PC-3 (cell line): ENCODE measurements at regions not wholly inside any gene's neighbourhood (a gene's known extent, or its start where the extent isn't known, plus 50 kb on each side); places are given as distances from the start of the nearest gene placed in this dataset.
"Not testable (repeated sequence)": the region's sequence is repeated elsewhere in the genome, so short reads cannot be mapped to it uniquely, and the experiment has no call there.

Experiments
- ATAC-seq: fragments of 200-7000 bp; cut with Tn5 transposase; 2 replicates; pipeline ENCODE4 v1.9.1; 2020; ENCODE audit warnings: mild to moderate bottlenecking, moderate library complexity
- BruUV-seq: library from RNA; stranded (reverse); fragments of 400-500 nt; replicated peaks from 2 replicates; lab custom pipeline; 2021; lab: Mats Ljungman, UMichigan
- CTCF ChIA-PET: fragments of 300-600 bp; sonication (Branson Sonifier 250); formaldehyde crosslinking; loops from one replicate; lab custom pipeline; 2022; ENCODE audit warnings: antibody characterized with exemption; lab: Charles Lee
- POLR2A ChIA-PET: fragments of 300-600 bp; sonication (Branson Sonifier 250); formaldehyde crosslinking; loops from one replicate; lab custom pipeline; 2022; ENCODE audit warnings: antibody characterized with exemption; ENCODE audit not compliant: unreplicated experiment; lab: Charles Lee
- DNase-seq: peaks from one replicate; pipeline ENCODE4 v3.0.0-alpha.2; 2015
- H2AFZ ChIP-seq: fragments of 300-600 bp; sonication (generic); 2 replicates; pipeline ENCODE4 v1.6.0; 2016; ENCODE audit warnings: antibody characterized with exemption, low read length
- H3F3A ChIP-seq: fragments of 300-600 bp; sonication (generic); one replicate; pipeline ENCODE4 v1.6.0; 2017; ENCODE audit warnings: antibody characterized with exemption, low read length, control low read depth, mild to moderate bottlenecking; ENCODE audit not compliant: unreplicated experiment
- H3K27ac ChIP-seq: fragments of 300-600 bp; sonication (generic); 2 replicates; pipeline ENCODE4 v1.5.1; 2016; ENCODE audit warnings: mild to moderate bottlenecking, low read length
- H3K27me3 ChIP-seq: fragments of 300-600 bp; sonication (generic); 2 replicates; pipeline ENCODE4 v1.6.1; 2016; ENCODE audit warnings: low read length, mixed read lengths
- H3K36me3 ChIP-seq: fragments of 300-600 bp; sonication (generic); 2 replicates; pipeline ENCODE4 v1.6.1; 2016; ENCODE audit warnings: low read depth, mixed run types, low read length, mixed read lengths
- H3K4me1 ChIP-seq: fragments of 300-600 bp; sonication (generic); 2 replicates; pipeline ENCODE4 v1.5.1; 2016; ENCODE audit warnings: low read length; ENCODE audit not compliant: insufficient read depth
- H3K4me2 ChIP-seq: fragments of 300-600 bp; sonication (generic); 2 replicates; pipeline ENCODE4 v1.6.0; 2016; ENCODE audit warnings: low read length
- H3K4me3 ChIP-seq: fragments of 300-600 bp; sonication (generic); 2 replicates; pipeline ENCODE4 v1.5.1; 2016; ENCODE audit warnings: mild to moderate bottlenecking, low read length, mixed read lengths
- H3K79me2 ChIP-seq: fragments of 300-600 bp; sonication (generic); 2 replicates; pipeline ENCODE4 v1.6.1; 2017; ENCODE audit warnings: low read length, mixed read lengths
- H3K9ac ChIP-seq: fragments of 300-600 bp; sonication (generic); 2 replicates; pipeline ENCODE4 v1.6.0; 2016; ENCODE audit warnings: mild to moderate bottlenecking, low read length
- H3K9me2 ChIP-seq: fragments of 300-600 bp; sonication (generic); replicated peaks from 2 replicates; pipeline ENCODE4 v1.6.1; 2016; ENCODE audit warnings: mixed run types, low read length, mixed read lengths
- H3K9me3 ChIP-seq: fragments of 300-600 bp; sonication (generic); 2 replicates; pipeline ENCODE4 v1.6.1; 2016; ENCODE audit warnings: low read length, mixed read lengths
- H4K20me1 ChIP-seq: fragments of 300-600 bp; sonication (generic); 2 replicates; pipeline ENCODE4 v1.6.1; 2016; ENCODE audit warnings: low read length, mixed read lengths
- EZH2 ChIP-seq: fragments of 300-600 bp; sonication (generic); IDR thresholded peaks from one replicate; pipeline ENCODE4 v1.6.1; 2017; ENCODE audit warnings: antibody characterized with exemption, mild to moderate bottlenecking, low read length; ENCODE audit not compliant: unreplicated experiment
- EZH2phosphoT487 ChIP-seq: fragments of 300-600 bp; sonication (generic); IDR thresholded peaks from 2 replicates; pipeline ENCODE4 v1.6.1; 2018; ENCODE audit warnings: mild to moderate bottlenecking, antibody characterized with exemption, low read length, borderline replicate concordance
- intact Hi-C: fragments of 100-400 bp; cut with micrococcal nuclease; formaldehyde crosslinking; loops from 2 replicates; pipeline ENCODE4 v1.9.0; 2023
- TF ChIP-seq, protein P1 (sequence below): fragments of 300-600 bp; sonication (generic); conservative IDR thresholded peaks from 2 replicates; pipeline ENCODE4 v1.5.1; 2017; ENCODE audit warnings: antibody characterized with exemption, low read depth, mild to moderate bottlenecking, low read length

DNA sequence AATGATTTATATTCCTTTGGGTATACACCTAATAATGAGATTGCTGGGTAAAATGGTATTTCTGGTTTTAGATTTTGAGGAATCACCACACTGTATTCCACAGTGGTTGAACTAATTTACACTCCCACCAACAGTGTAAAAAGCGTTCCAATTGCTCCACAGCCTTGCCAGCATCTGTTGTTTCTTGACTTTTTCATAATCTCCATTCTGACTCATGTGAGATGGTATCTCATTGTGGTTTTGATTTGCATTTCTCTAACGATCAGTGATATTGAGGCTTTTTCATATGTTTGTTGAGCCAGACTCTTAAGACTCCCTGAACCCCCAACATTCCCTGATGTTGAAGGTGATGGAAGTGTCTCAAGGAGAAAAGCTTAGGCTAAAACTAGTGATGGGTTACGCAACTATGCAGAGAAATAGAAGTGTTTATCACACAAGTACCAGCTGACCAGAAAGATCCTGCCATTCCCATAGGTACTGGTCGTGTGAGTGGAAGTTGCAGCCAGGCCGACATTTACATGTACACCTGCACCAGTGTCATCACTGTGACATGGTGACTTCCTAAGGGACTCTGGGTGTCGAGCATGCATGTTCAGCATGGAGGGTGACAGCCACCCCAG, 711.2 kb upstream of the NRP1 start:
- no peak overlapping the region for H3K27ac ChIP-seq
- H3F3A ChIP-seq = no peaks in the 10 kb centered on the region
- H3K4me2 ChIP-seq = no peak overlapping the region
- H3K9me2 ChIP-seq = no peaks in the 10 kb centered on the region
- peak; percentile 62 for DNase-seq
- no peaks in the 10 kb centered on the region for H3K79me2 ChIP-seq
- intact Hi-C loops = no loop called here
- H3K27me3 ChIP-seq = no peaks in the 10 kb centered on the region
- H3K36me3 ChIP-seq = no peaks in the 10 kb centered on the region
- no peaks in the 10 kb centered on the region for H4K20me1 ChIP-seq
- no TSS peak for BruUV-seq
- H3K9me3 ChIP-seq = no peaks in the 10 kb centered on the region
- H3K4me3 ChIP-seq = no peak overlapping the region
- peaks cover 13% of the 10 kb centered on the region; the same call in 1 of the 2 replicates for H3K4me1 ChIP-seq
- ChIA-PET CTCF (no interaction called here), POLR2A (interaction anchor here (0.6 kb wide), 1 partner anchor 257 kb away, joined by 3 read pairs; no protein-coding TSS in a partner anchor)
- peak; percentile 25 for ATAC-seq
- TF ChIP-seq EZH2 (no peak), EZH2phosphoT487 (no peak)
- TF ChIP-seq, protein P1, sequence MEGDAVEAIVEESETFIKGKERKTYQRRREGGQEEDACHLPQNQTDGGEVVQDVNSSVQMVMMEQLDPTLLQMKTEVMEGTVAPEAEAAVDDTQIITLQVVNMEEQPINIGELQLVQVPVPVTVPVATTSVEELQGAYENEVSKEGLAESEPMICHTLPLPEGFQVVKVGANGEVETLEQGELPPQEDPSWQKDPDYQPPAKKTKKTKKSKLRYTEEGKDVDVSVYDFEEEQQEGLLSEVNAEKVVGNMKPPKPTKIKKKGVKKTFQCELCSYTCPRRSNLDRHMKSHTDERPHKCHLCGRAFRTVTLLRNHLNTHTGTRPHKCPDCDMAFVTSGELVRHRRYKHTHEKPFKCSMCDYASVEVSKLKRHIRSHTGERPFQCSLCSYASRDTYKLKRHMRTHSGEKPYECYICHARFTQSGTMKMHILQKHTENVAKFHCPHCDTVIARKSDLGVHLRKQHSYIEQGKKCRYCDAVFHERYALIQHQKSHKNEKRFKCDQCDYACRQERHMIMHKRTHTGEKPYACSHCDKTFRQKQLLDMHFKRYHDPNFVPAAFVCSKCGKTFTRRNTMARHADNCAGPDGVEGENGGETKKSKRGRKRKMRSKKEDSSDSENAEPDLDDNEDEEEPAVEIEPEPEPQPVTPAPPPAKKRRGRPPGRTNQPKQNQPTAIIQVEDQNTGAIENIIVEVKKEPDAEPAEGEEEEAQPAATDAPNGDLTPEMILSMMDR = no peak
- no peak overlapping the region for H2AFZ ChIP-seq
- no peak overlapping the region for H3K9ac ChIP-seq

DNA sequence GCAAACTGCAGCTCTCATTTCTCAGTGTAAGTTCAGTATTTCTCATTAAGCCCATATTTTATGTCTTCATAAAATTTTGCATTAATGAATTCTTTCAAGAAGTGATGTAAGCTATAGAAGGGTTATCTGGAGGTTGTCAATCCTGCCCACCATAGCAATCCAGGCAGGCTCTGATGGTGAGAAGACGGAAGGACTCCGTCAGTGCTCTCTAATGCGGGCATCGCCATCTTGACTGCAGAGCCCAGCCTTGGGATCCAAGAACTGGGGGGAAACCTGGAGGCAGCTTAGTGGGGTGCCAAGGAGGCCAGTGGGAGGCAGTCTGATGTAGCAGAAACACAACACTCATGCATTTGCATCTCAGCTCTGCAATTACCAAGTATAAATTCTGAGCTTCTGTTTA, 707.4 kb upstream of the NRP1 start:
- DNase-seq = no peak
- intact Hi-C loops = no loop called here
- H3K79me2 ChIP-seq = no peaks in the 10 kb centered on the region
- no peak overlapping the region for H3K4me2 ChIP-seq
- no peak overlapping the region for H3K9ac ChIP-seq
- no peaks in the 10 kb centered on the region for H3K27me3 ChIP-seq
- H3K27ac ChIP-seq = no peak overlapping the region
- no peaks in the 10 kb centered on the region for H3K36me3 ChIP-seq
- BruUV-seq = no TSS peak
- H3K9me2 ChIP-seq = no peaks in the 10 kb centered on the region
- POLR2A ChIA-PET = no interaction called here
- no peak overlapping the region for H2AFZ ChIP-seq
- H3K4me1 ChIP-seq = peaks cover 6% of the 10 kb centered on the region; the same call in 1 of the 2 replicates
- H4K20me1 ChIP-seq = no peaks in the 10 kb centered on the region
- CTCF ChIA-PET = no interaction called here
- no peak for ATAC-seq
- no peaks in the 10 kb centered on the region for H3F3A ChIP-seq
- no peak for TF ChIP-seq EZH2phosphoT487
- TF ChIP-seq EZH2 = no peak
- TF ChIP-seq, protein P1 = no peak
- no peaks in the 10 kb centered on the region for H3K9me3 ChIP-seq
- H3K4me3 ChIP-seq = no peak overlapping the region

DNA sequence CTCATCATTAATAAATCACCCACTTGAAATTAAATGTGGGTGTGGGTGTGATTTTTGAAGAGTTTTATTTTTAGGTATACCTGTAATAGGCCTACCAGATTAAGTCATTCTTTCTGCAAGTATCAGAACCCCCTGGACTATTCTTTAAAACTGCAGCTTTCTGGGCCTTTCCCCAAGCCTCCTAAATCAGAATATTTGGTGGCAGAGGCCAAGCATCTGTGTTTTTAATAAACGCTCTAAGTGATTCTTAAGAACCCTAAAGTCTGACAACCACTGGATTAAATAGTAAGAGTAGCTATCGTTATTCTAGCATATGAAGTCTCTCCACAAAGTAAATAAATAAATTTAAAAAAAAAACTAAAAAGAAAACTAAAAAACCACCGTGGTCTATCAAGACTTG, 703.0 kb upstream of the NRP1 start:
- Histone ChIP-seq H2AFZ (no peak overlapping the region), H3K9me2 (no peaks in the 10 kb centered on the region), H3F3A (no peaks in the 10 kb centered on the region), H3K9me3 (no peaks in the 10 kb centered on the region), H3K79me2 (no peaks in the 10 kb centered on the region), H3K4me2 (no peak overlapping the region), H3K27me3 (no peaks in the 10 kb centered on the region), H3K4me1 (no peaks in the 10 kb centered on the region), H3K9ac (no peak overlapping the region), H3K27ac (no peak overlapping the region), H3K36me3 (no peaks in the 10 kb centered on the region), H3K4me3 (no peak overlapping the region), H4K20me1 (no peaks in the 10 kb centered on the region)
- CTCF ChIA-PET = no interaction called here
- BruUV-seq = no TSS peak
- TF ChIP-seq EZH2 = no peak
- TF ChIP-seq, protein P1 = no peak
- no peak for TF ChIP-seq EZH2phosphoT487
- ATAC-seq (no peak), DNase-seq (no peak)
- POLR2A ChIA-PET = no interaction called here
- intact Hi-C loops = no loop called here

DNA sequence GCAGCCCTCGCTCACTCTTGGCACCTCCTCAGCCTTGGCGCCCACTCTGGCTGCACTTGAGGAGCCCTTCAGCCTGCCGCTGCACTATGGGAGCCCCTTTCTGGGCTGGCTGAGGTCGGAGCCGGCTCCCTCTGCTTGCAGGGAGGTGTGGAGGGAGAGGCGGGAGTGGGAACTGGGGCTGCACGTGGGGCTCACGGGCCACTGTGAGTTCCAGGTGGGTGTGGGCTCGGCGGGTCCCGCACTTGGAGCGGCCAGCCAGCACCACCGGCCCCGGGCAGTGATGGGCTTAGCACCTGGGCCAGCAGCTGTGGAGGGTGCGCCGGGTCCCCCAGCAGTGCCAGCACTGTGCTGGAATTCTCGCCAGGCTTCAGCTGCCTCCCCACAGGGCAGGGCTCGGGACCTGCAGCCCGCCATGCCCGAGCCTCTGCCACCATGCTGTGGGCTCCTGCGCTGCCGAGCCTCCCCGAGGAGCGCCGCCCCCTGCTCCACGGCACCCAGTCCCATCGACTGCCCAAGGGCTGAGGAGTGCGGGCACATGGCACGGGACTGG, 700.8 kb upstream of the NRP1 start:
- H3K27ac ChIP-seq, H3K4me3 ChIP-seq, H3K9ac ChIP-seq, BruUV-seq, H3K27me3 ChIP-seq, H3K4me2 ChIP-seq, intact Hi-C loops, H2AFZ ChIP-seq, CTCF ChIA-PET, H3K36me3 ChIP-seq, H3K9me3 ChIP-seq, H3K9me2 ChIP-seq, H4K20me1 ChIP-seq, H3F3A ChIP-seq, H3K79me2 ChIP-seq, DNase-seq, ATAC-seq: not testable (repeated sequence)
- POLR2A ChIA-PET = interaction anchor here (0.6 kb wide), 1 partner anchor 235 kb away, joined by 3 read pairs; no protein-coding TSS in a partner anchor
- peaks cover 11% of the 10 kb centered on the region for H3K4me1 ChIP-seq
